Right cardiac atrium (tissue), 5 donors: ENCODE measurements at regions not wholly inside any gene's neighbourhood (a gene's known extent, or its start where the extent isn't known, plus 50 kb on each side); places are given as distances from the start of the nearest gene placed in this dataset.

ENCODE experiments used
- ATAC-seq, 2 donors: fragments of 200-7000 bp; cut with Tn5 transposase; one replicate each; pipeline versions ENCODE4 v1.8.0 to v1.9.1; 2020; ENCODE audit warnings: moderate library complexity in 2 of 2, mild to moderate bottlenecking in 1 of 2
- DNase-seq, 3 donors: peaks; one replicate each; pipeline ENCODE4 v3.0.0-alpha.2; 2020
- H3K27ac ChIP-seq: one replicate; pipeline ENCODE4 v1.5.1; 2013; ENCODE audit warnings: mild to moderate bottlenecking, low read length, control low read depth, moderate library complexity
- H3K27me3 ChIP-seq: one replicate; pipeline ENCODE4 v1.6.1; 2013; ENCODE audit not compliant: control insufficient read depth, insufficient read depth
- H3K4me1 ChIP-seq: one replicate; pipeline ENCODE4 v1.6.1; 2013; ENCODE audit warnings: low read length; ENCODE audit not compliant: control insufficient read depth, insufficient read depth
- H3K4me3 ChIP-seq: one replicate; pipeline ENCODE4 v1.5.1; 2013; ENCODE audit warnings: low read length, control low read depth
- H3K9me3 ChIP-seq: one replicate; pipeline ENCODE4 v1.6.1; 2013; ENCODE audit warnings: low read length; ENCODE audit not compliant: control insufficient read depth
- WGBS: extraction: QIAGEN DNeasy Blood & Tissue Kit; methylation state at CpG from one replicate; pipeline ENCODE4 v1.1.7; 2013; 5-methylcytosine and 5-hydroxymethylcytosine counted together
- intact Hi-C, 4 donors: fragments of 100-400 bp; cut with DNase I; formaldehyde crosslinking; loops; one replicate each; pipeline versions ENCODE4 v1.11.0 to v1.14.0; 2022 to 2023
- donor health status: healthy with polysubstance abuse.
- donor health status: DM: no; HTN: yes; CAD: no.
- donor health status: DM: no; HTN: no; CAD: no.
- donor health status: DM: no; HTN: yes; CAD: no; lungs with severe emphysema.
- donor health status: DM: yes; HTN: yes; CAD: no.

DNA sequence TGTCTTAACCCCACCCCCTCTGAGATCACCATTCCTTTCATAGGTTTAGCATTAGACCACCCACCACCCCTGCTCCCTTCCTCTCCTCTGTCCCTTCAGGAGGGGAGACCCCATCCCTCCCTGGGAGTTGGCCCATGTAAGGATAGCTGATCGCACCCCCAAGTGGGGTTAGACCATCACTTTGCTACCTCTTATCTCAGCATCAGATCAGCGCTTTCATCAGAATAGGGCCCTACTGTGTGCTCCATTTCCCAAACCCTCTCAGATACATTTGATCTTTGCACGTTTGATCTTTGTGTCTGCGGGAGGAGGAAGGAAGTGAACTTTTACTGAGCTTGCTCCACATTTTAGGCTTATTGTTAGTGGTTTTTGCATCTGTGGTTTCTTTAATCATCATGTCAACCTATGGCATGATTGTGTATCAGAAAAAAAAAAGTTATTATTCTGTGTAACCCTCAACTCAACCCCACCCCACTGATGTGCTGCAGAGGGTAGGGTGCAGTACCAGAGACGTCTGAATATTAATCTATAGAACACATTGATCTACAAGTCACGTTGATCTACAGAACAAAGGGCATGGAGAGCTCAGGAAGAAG lies 81.2 kb downstream of the PDCL3 start:
- Histone ChIP-seq H3K9me3 (no peaks in the 10 kb centered on the region), H3K27me3 (no peaks in the 10 kb centered on the region), H3K4me3 (no peak overlapping the region), H3K4me1 (no peaks in the 10 kb centered on the region), H3K27ac (no peak overlapping the region)
- DNase-seq (no peak), ATAC-seq (no peak)
- intact Hi-C loops = no loop called here
- 78% methylated on average over 6 of the region's 6 CpGs for WGBS

DNA sequence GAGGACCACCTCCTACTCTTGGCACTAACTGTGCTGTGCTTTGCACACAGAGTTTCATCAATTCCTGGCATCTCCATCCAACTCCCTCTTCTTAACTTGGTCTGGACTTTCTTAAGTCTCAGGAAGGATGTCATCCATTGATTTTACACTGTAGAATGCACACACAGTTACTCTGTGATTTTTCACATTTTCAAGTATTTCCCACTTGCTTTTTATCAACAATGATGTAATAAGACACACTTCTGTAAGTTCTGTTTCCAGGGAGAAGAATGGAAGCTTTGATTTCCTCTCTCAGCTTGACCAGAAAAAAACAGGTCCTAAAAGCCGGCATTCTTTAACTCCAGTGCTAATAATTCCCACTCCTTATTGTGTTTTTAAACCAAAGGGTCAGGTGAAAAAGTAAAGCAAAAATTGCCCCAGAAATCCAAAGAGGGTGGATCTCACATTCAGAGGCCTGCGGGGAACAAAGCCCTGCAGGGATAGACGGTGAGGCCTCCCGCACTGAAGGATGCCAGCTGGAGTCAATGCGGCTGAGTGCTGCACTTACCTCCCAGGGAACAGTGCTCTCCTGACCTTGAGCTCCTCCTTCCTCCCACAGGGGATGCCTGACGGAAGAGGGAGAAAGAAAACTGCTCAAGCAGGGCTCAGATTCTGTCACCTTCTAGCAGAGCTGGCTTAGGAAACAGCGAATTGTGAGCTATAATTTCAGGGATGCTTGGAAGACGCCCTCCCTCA lies 83.1 kb downstream of the PDCL3 start:
- ATAC-seq (no peak), DNase-seq (no peak)
- intact Hi-C loops = no loop called here
- Histone ChIP-seq H3K27me3 (no peaks in the 10 kb centered on the region), H3K9me3 (no peaks in the 10 kb centered on the region), H3K4me1 (no peaks in the 10 kb centered on the region), H3K27ac (no peak overlapping the region), H3K4me3 (no peak overlapping the region)
- 51% methylated on average over 8 of the region's 8 CpGs for WGBS

DNA sequence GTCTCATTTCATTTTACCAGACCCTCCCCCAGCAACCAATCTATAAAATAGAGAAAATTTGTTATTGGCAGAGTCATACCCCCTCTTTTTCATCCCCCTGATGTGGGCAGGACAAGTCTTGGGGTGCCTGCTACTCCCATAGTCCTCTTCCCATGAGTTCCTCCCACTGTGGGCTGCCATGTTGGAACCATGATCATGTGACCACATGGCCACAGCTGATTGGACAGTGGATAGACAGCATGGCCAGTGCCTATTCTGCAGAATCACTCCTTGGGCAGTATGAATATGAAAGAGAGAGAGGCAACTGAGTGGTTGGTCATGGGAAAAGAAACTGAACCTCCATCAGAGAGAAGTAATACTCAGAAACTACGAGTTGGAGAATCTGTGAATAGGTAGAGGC lies 84.9 kb downstream of the PDCL3 start:
- WGBS = 90% methylated on average over 1 of the region's 1 CpG
- DNase-seq (no peak), ATAC-seq (no peak)
- intact Hi-C loops = no loop called here
- Histone ChIP-seq H3K4me3 (no peak overlapping the region), H3K9me3 (no peaks in the 10 kb centered on the region), H3K27me3 (no peaks in the 10 kb centered on the region), H3K4me1 (no peaks in the 10 kb centered on the region), H3K27ac (no peak overlapping the region)

DNA sequence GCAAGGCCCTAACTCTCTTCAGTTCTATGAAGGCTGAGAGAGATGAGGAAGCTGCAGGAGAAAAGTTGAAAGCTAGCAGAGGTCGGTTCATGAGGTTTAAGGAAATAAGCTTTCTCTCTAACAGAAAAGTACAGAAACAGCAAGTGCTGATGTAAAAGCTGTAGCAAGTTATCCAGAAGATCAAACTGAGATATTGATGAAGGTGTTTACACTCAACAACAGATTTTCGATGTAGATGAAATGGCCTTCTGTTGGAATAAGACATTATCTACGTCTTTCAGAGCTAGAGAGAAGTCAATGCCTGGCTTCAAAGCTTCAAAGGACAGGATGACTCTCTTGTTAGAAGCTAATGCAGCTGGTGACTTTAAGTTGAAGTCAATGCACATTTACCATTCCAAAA lies 87.4 kb downstream of the PDCL3 start:
- Histone ChIP-seq H3K9me3 (no peaks in the 10 kb centered on the region), H3K27ac (no peak overlapping the region), H3K4me1 (no peaks in the 10 kb centered on the region), H3K27me3 (no peaks in the 10 kb centered on the region), H3K4me3 (no peak overlapping the region)
- intact Hi-C loops = no loop called here
- no peak for ATAC-seq
- WGBS = 70% methylated on average over 3 of the region's 3 CpGs
- no peak for DNase-seq

DNA sequence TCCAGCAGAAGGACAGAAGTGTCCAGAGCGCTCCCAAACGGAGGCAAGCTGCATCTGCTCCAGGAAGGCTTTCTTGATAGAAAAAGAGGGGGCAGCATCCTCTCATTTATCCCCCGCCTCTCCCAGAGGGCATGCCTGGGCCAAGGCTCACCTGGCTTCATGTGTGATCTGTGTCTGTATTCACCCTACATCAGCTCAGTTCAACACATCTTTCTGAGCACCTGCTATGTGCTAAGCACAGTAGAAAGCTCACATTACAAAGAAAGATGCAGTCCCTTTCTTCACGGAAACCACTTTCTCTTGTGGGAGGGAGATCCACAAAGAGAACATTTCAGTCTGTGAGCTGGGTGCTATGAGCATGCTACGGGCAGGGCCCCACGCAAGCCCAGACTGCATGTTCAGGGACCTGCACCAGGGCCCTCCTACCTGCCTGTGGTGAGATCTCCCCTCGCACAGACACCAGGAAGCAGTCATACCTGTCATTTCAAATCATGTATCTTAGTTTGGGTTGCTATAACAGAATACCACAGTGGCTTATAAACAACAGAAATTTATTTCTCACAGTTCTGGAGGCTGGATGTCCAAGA lies 90.7 kb downstream of the PDCL3 start:
- H3K27ac ChIP-seq = no peak overlapping the region
- H3K9me3 ChIP-seq = no peaks in the 10 kb centered on the region
- DNase-seq (no peak), ATAC-seq (no peak)
- H3K4me3 ChIP-seq = no peak overlapping the region
- H3K4me1 ChIP-seq = no peaks in the 10 kb centered on the region
- WGBS = 88% methylated on average over 7 of the region's 7 CpGs
- H3K27me3 ChIP-seq = no peaks in the 10 kb centered on the region
- intact Hi-C loops = no loop called here

DNA sequence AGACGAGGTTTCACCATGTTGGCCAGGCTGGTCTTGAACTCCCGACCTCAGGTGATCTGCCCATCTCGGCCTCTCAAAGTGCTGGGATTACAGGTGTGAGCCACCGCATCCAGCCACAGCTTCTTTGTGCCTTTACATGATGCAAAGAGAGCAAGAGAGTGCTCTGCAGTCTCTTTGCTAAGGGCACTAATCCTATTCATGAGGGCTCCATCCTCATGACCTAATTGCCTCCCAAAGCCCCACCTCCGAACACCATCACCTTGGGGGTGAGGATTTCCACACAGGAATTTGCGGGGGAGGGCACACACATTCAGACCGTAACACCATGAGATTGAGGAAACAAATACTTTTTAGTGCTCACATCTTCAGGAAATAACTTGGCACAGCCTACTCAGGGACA lies 91.8 kb downstream of the PDCL3 start:
- 90% methylated on average over 7 of the region's 7 CpGs for WGBS
- no peak for ATAC-seq
- no peak for DNase-seq
- Histone ChIP-seq H3K4me1 (no peaks in the 10 kb centered on the region), H3K9me3 (no peaks in the 10 kb centered on the region), H3K27me3 (no peaks in the 10 kb centered on the region), H3K4me3 (no peak overlapping the region), H3K27ac (no peak overlapping the region)
- intact Hi-C loops = no loop called here

DNA sequence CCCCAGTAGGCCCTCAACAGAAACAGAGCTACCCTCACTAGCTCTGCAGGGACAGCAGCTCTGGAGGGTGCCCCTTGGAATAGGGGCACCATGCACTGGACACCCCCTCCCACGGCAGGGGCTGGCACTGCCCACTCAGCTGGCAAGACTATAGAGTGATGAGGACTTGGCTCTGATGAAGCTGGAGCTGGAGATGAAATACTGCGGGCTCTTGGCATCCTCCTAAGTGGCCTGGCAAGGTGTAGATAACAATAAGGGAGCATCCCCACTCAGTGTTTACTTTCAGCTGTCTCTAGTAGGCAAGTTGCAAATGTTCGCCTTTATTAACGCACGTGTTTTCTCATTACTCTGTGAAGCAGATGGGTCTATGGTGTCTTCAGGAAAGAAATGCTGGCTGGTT lies 92.7 kb downstream of the PDCL3 start:
- DNase-seq (no peak), ATAC-seq (no peak)
- H3K27ac ChIP-seq = no peak overlapping the region
- no peaks in the 10 kb centered on the region for H3K4me1 ChIP-seq
- no peaks in the 10 kb centered on the region for H3K27me3 ChIP-seq
- H3K4me3 ChIP-seq = no peak overlapping the region
- WGBS = 84% methylated on average over 5 of the region's 5 CpGs
- intact Hi-C loops = no loop called here
- H3K9me3 ChIP-seq = no peaks in the 10 kb centered on the region

DNA sequence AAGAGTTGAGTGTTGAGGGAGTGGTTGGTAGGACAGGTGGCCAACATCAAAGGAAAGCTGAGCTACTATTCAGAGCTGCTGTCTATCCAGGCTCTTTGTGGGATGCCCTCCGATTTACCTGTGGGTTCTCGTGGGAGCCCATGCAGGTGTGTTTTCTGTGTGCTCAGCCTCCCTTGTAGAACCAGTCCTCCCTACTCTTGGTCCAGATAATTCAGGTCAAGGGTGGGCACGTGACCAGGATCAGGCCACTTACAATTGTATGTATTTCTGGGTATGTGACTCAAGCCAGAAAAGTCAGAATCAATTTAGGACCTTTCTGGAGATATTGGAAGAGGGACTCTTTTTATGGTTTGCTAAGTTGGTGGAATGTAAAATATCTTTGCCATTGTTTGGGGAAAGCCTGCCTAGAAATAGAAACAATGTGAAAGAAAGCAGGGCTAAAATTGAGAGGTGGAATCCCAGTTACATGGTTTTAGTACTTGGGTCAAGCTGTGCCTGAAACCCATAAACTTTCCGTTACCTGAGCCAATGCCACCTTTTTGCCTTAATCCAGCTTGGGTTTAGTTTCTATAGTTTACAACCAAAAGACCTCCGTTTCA lies 93.2 kb downstream of the PDCL3 start:
- intact Hi-C loops = no loop called here
- DNase-seq (no peak), ATAC-seq (no peak)
- Histone ChIP-seq H3K4me1 (no peaks in the 10 kb centered on the region), H3K9me3 (no peaks in the 10 kb centered on the region), H3K27ac (no peak overlapping the region), H3K27me3 (no peaks in the 10 kb centered on the region), H3K4me3 (no peak overlapping the region)
- 91% methylated on average over 5 of the region's 5 CpGs for WGBS

DNA sequence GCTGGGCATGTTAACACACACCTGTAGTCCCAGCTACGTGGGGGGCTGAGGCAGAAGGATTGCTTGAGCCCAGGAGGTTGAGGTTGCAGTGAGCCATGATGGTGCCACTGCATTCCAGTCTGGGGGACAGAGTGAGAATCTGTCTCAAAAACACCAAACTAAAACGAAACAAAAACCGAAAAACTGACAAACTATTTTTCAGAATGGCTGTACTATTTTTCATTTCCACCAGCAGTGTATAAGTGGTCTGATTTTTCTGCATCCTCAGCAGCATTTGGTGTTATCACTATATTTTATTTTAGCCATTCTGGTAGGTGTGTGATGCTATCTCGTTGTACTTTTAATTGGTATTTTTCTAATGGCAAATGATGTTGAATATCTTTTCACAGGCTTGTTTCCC lies 95.2 kb downstream of the PDCL3 start:
- no peaks in the 10 kb centered on the region for H3K4me1 ChIP-seq
- DNase-seq = no peak
- no peaks in the 10 kb centered on the region for H3K9me3 ChIP-seq
- no peak for ATAC-seq
- no peak overlapping the region for H3K4me3 ChIP-seq
- no peak overlapping the region for H3K27ac ChIP-seq
- WGBS = 86% methylated on average over 4 of the region's 4 CpGs
- intact Hi-C loops = no loop called here
- no peaks in the 10 kb centered on the region for H3K27me3 ChIP-seq

DNA sequence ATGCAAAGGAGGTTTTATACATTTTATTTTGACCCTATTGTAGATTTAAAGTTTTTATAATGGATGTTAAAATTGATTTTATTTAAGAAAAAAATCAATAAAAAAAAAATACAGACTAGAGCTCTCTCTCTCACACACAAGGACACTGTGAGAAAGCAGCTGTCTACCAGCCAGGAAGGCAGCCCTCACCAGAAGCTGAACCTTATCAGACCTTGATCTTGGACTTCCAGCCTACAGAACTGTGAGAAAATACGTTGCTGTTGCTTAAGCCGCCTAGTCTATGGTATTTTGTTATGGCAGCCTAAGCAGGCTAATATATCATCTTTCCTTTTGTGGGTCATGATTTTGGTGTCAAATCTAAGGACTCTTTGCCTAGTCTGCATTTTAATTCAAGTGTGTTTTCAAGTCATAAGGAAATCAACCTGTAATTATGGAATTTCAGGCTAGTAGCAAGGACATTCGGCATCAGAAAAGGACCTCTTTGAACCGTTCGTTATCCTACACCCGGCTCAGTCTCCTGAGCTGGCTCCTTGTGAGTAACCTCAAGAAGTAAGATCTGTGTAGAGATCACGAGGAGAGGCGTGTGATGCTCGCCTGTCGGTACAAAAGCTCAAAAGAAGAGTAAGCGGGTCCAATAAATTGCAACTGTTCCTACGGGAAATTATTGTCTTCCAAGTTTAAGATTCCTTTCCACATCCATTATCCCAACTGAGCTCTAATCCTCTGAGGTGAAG lies 98.2 kb downstream of the PDCL3 start:
- no peak overlapping the region for H3K27ac ChIP-seq
- ATAC-seq (no peak), DNase-seq (no peak)
- H3K27me3 ChIP-seq = no peaks in the 10 kb centered on the region
- H3K4me3 ChIP-seq = no peak overlapping the region
- no peaks in the 10 kb centered on the region for H3K4me1 ChIP-seq
- intact Hi-C loops = no loop called here
- WGBS = 85% methylated on average over 12 of the region's 12 CpGs
- no peaks in the 10 kb centered on the region for H3K9me3 ChIP-seq

DNA sequence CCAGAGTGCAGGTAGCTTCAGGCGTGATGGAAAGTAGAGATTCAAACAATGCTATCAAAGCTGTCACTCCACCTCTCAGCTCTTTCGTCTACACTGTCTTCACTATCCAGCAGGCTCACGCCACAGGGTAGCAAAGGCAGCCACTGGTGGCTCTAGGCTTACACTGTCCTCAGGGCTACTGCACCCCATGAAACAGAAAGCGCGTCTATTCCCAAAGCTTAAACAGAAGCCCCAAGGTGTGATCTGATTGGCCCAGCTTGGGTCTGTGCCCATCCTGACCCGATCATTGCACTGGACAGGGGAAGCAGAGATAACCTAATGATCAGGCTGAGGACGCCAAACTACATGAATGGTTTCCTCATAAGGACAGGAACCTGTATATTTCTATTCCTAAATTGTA lies 100.1 kb downstream of the PDCL3 start:
- DNase-seq (no peak), ATAC-seq (no peak)
- Histone ChIP-seq H3K27me3 (no peaks in the 10 kb centered on the region), H3K9me3 (no peaks in the 10 kb centered on the region), H3K4me1 (no peaks in the 10 kb centered on the region), H3K4me3 (no peak overlapping the region), H3K27ac (no peak overlapping the region)
- intact Hi-C loops = no loop called here
- 90% methylated on average over 7 of the region's 7 CpGs for WGBS
